GM19463 (cell line): ENCODE measurements at regions not wholly inside any gene's neighbourhood (a gene's known extent, or its start where the extent isn't known, plus 50 kb on each side); places are given as distances from the start of the nearest gene placed in this dataset.

Experiments
- ATAC-seq: cut with Tn5 transposase; IDR thresholded peaks from one replicate; pipeline ENCODE4 v1.9.1; 2021; ENCODE audit warnings: mild to moderate bottlenecking, moderate library complexity; ENCODE audit not compliant: unreplicated experiment

DNA sequence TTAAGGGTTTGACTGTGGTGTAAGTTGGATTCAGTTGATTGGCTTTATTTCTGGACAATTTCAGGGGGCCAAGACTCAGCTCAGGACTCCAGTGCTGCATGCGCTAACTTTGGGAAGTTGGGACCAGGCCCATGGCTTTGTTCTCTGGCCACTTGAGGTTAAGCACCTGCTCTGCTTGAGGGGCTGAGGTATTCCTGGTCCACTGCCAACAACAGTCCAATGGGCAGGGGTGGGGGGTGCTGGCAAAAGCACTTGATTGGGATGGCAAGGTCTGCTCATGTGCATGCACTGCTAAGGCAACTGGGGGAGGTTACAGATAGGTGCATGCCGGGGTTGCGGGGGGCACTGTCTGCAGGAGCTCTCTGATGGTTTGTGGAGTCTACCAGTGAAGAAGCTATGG is 52.6 kb upstream of the ASB17 start:
- no peak for ATAC-seq

DNA sequence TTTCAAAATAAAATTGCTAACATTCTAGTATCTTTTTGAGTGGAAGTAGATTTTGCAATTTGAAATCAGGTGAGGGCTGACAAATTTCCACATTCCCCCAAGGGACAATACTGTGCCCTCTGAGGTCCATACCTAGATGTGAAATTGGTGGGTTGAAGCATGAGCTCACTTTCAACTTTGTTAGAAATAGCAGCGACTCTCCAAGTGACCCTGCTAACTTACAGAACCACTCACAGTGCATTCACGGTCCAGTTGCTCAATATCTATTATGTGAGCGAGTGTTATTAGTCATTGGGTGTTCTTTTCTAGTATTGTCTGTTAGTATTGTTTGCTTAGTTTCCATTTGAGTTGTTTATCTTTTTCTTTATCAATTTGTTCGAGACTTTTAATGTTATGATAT is 53.6 kb upstream of the ASB17 start:
- ATAC-seq, result peak; percentile 85

DNA sequence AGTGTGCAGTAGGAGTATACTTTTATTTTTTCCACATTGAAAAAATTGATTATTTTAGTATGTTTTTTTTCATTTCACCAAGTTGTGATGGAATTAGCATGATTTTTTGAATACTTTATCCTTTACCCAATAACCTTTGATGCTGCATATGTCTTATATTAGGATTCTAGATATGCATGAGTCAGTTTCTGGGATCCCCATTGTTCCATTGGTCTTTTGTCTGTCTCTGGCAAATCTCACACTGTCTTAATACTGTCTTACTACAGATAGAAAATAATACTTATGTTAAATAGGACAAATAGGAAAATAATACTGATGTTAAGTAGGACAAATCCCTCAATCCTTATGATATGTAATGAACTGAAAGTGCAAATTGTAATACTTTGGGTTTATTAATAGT is 54.3 kb upstream of the ASB17 start:
- ATAC-seq, result no peak

DNA sequence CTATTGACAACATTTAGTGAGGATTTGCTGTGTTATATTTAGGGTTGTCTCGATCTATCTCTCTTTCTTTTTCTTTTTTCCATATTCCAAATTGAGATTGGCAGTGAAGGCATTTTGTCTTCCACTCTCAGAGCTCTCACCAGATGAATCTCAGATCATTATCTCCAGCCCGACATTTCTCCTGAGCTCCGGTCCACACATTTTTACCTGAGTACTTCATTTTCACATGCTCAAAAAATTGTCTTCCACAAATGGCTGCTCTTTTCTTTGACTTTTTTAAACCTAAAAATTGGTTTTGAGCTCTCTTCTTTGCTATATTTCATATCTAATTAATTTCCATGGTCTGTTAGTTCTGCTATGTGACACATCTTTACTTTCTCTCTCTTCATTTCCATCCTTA is 56.9 kb upstream of the ASB17 start:
- no peak for ATAC-seq

DNA sequence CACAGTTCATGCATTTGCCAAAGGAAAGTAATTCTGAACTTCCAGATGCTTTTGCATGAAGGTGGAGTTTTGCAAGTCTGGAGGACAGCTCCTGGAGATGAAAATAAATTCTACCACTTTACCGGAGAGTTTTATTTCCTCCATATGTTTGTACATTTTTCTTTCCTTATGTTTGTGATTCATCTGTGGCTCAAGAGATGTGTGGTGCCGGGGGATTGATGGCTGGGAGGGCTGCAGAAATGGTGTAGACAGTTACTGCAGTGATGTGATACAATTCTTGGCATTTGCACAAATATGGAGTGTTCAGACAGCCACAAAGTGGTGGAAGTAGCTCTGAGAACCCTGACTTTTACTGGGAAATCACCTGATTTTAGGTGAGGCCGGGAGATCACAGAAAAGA is 58.5 kb upstream of the ASB17 start:
- no peak for ATAC-seq

DNA sequence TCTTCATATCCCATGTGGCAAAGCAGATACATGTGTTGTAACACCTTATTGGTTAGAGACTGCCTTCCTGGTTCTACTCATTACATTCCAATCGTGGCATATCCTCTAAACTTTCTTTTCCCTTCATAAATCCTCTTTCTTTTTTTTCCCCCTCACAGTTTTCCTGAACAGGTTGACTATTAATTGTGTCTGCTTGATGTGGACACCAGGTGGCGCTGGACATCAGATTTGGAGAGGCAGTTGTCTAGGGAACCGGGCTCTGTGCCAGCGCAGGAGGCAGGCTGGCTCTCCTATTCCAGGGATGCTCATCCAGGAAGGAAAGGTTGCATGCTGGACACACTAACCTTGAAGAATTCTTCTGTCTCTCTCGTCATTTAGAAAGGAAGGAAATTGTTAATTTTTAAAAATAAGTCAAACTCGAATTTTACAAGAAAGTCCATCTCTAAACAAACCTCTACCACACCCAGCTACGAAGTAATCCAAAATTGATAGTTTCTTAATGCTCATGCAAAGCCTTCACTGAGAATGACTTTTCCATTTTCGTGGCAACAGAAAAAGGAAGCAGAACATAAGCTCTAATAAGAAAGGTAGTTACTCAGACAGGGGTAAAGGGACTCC is 59.4 kb upstream of the ASB17 start:
- ATAC-seq, result peak; percentile 86

DNA sequence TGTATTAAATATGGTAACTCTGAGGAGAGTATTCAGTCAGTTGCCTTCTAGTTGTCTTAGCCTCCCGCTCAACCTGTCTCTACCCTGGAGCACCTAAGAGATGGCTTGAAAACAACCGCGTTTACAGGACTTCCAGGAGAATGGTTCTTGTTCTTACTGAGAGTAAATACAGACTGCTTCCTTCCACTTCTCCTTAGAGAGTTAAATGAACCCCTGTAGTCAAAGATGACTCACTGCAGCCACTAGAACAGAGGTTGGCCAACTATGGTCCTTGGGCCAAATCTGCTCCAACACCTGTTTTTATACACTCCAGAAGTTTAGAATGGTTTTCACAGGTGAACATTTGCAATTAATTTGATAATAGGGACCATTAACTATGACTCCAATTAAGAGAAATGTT is 60.1 kb upstream of the ASB17 start:
- no peak for ATAC-seq

DNA sequence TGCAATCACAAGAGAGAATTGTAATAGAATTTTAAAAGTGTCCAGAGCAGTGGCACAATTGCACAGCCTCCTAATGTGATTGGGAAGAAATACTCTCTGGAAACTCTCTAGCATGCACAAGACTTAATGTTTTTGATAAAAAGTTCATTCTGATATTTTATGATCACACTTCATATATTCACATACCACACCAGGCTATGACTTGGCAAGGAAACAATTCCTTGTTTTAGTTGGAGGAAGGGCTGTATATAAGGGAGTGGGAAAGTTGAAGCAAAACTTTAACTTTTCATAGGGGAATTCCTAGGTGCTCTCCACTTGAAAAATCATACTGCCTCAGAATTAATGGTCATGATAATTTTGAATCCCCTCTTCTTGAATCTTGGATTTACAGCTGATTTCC is 61.5 kb upstream of the ASB17 start:
- ATAC-seq, result no peak

DNA sequence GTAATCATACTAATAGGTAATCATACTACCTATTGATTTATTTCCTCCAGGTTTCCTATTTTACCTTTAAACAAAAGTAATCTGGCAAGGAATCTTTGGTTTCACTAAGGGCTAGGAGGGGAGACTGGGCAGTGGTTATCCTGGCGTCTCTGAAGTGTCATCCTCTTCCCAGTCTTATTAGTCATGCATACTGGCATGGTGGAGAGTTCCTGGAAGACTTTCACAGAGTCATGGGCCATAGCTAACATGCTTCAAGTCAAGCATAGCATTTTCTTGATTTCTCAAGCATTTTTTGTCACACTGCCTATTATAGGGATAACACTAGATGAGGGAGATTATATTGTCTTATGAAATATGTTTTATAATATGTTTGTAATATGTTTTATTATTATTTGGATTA is 64.0 kb upstream of the ASB17 start:
- no peak for ATAC-seq

DNA sequence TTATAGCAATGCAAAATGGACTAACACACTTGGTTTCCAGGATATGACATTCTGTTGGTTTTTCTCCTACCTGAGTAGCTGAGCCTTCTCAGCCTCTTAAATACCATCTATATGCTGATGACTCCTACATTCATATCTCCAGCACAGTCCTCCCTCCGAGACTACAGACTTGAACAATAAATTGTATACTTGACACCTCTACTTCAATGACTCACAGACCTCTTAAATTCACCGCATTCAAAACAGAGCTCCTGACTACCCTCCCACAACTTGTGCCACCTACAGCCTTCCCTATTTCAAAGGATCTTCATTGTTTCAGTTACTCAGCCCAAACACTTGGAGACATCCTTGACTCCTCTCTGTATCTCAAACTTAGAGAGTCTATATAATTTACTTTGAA is 66.8 kb upstream of the ASB17 start:
- ATAC-seq, result no peak

DNA sequence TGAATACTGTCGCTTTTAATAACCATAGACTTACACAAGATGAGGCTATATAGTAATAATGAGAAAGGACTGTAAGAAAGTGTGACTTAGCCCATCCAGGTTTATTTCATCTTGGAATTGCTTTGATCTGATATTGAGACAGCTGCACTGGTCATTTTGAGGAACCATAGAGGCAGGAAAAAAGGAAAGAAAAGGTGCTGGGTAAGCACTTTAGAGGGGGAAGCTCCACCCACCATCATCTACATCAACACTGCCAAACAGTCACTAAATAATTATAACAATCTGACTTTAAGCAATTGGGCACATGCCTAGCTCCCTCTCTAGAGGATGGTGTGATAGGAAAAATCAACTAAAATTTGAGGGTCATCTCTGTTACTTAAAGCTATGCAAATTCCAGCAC is 70.6 kb upstream of the ST6GALNAC3 start:
- no peak for ATAC-seq

DNA sequence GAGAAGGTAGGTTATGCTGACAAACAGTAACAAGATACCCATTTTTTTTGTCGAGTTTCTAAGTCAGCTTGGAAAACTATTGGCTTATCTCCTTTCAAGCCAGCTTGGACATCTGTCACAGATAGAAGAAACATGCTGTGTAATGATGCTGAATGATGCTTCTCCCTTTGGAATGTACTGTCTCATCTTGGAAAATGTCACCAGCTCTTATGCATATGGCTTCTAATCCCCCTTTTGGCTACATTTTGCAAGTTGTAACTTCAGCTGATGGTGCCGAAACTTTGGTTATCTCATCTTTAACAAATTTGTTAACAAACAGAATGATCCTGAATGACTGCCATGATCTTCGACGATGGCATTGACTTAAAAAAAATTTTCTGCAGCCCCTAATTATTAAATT is 68.8 kb upstream of the ST6GALNAC3 start:
- no peak for ATAC-seq

DNA sequence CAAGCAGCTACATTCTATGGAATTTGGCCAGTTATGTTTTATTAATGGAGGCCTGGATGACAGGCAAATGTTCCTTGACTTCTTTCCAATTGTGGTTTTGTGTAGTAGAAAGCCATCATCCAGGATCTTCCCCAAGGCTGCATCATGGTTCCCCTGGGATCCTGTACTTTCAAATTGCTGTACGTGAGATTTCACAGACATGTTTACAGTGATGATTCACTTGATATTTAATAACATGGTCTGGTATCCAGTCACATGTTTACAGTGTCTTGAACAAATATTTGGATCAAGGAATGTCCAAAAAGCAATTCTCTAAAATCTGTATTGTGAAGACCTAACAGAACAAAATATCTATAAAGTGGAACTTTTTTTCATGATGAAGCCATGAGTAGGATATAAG is 68.3 kb upstream of the ST6GALNAC3 start:
- ATAC-seq, result no peak

DNA sequence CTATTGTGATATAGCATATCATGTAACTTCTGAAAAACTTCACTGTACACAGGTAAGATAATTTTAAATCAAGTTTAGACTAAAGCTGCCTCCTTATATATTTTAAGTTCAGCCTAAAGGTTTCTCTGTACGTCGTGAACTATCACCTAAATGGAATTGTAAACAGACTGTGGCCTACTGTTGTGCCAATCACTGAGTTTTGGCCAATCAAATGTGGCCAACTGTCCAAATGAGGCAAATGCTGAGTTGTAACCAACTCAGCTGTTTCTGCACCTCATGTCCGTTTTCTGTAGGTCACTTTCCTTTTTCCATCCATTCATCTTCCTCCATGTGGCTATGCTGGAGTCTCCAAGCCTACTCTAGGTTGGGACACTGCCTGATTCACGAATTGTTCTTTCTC is 63.7 kb upstream of the ST6GALNAC3 start:
- ATAC-seq, result no peak

DNA sequence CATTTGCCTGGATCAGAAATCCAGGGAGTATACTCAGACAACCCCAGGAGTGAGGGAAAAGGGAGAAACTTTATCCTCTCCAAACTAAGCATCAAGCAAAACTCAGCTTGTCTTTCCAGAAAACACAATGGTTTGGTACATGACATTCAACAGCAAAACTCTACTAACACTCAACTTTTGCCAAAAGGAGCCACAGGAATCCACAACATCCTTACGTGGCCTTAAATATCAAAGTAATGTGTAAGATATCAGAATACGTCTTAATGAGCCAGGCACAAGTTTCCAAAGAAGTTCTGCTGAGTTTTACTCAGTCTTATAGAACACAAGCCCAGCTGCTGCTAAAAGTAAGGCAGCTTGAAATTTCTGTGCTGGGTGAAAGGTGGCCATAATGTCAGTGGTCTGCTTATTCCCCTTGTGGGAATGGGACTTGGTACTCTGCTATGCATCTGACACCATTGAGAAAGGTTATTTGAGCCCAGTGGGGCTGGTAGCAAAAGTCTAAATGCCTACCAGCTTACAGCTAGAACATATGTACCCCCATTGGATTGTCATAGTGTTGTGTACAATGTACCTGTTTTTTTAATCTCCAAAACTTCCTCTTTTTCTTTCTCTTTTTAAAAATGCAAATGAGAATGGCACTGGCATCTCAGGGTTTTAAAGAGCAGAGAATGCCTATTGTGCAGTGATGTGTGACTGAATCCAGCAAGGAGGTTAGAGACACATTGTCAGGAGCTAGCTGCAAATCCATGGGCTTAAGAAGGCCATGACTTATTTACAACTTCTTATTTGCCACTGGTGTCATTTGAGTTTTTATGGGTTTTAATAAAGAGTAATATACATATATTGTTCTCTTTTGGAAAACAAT is 62.0 kb upstream of the ST6GALNAC3 start:
- no peak for ATAC-seq

DNA sequence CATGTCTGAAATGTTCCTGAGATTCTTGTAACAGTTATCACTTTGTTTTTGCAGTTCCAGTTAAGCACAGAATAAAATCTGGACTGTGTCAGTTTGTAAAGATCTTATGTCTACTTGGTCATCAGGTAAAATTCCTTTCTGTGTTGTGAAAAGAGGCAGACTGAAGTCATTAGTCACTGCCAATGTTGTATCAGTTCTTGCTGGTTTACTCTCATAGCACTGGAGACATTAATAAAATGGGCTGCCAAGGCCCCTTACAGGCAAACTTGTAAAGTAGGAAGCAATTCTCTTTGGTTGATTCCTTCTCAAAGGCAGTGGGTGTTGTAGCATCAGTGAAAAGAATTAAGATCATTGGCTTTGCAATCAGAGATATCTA is 61.4 kb upstream of the ST6GALNAC3 start:
- ATAC-seq, result no peak

DNA sequence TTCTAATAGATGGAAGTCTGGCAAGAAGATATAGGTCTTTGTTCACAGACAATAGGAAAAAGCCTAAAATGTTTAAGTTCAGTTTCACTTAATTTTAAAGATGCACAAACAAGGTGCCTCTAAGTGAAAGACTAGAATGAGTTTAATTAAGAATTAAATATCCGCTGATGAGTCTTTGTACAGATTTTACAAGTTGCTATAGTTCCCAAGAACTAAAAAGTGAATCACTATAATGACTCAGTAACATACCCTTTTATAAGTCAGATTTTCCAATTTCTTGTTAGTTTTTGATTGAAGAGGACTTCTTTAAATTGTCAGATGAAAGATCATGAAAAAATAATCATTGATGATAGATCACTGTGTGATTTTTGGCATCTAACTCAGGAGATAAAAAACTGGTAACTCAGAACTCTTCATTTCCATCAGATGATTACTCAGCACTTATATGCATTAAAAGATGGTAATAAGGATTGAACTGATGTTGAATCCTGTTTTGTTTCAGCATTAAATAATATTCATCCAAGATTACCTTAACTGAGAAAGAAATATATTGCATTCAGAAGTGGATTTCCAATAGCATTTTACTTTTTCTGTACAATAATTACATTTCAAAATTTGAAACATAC is 59.0 kb upstream of the ST6GALNAC3 start:
- no peak for ATAC-seq

DNA sequence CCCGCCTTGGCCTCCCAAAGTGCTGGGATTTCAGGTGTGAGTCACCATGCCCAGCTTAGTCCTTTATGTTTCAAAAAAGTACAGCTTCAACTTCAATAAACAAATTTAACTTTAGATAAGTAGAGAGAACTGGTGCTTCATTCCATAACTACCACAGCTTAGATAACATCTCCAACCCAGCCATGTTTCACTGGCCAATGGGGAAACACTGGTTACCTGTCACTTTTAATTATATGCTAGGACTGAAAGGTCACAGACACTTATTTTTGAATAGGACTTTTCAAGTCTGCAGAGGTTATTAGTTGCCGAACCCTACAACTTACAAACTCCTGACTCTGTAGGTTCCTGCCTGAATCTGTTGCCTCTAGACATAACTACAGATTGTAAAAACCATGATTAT is 56.5 kb upstream of the ST6GALNAC3 start:
- no peak for ATAC-seq

DNA sequence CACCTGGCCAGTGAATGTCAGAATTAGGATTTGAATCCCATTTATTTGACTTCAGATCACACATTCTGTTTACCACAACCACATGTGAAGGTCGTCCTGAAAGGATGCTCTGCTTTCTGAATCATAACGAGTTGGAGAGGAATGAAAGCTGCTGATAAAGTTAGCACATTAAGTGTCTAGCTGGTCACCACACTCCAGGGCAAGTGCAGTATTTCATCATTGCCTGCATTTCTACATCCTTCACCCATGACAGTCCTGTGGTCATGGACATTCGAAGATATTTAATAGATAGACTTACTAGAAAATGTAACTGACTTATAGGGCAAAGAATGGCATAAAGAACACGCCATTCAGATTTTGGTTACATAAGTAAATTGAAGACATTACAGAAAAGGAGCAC is 52.7 kb upstream of the ST6GALNAC3 start:
- no peak for ATAC-seq

DNA sequence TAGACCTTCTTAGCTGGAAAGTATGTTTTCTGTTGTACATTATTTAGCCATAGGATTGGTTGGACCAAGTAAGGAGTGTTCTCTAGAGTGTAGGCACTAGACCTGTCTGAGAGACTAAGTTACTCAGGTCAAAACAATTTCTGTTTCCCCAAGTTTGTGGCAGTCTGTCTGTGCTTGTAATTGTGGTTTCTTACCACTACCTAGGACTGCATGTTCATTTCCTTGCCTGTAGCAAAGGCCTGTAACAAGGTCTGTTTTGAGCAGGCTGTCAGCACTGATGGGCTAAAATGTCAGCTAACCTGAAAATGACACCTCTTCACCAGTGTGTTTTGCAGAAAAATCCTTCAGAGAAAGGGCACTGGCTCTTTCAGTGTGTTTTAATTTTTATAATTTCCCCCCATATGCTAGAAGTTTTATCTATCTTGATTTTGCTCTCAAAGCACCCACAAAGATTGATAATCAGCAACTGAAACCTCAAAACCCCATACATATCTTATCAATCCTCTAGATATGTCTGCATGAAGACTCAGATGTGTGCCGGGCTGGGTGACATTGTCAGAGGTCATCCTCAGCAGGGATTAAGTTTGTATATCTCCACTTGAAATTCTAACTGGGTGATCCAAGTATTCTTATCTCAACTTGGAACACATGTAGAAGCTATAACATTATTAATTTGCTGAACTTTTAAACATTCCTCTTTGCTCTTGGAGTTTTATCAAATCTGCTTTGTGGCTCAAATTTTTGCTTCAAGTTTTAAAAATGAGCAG is 50.7 kb upstream of the ST6GALNAC3 start:
- ATAC-seq, result no peak
